Uterus (tissue), 3 donors: ENCODE measurements at regions not wholly inside any gene's neighbourhood (a gene's known extent, or its start where the extent isn't known, plus 50 kb on each side); places are given as distances from the start of the nearest gene placed in this dataset.

Experiments used
- DNase-seq, 2 donors: peaks; one replicate each; pipeline ENCODE4 v3.0.0-alpha.2; 2019 to 2020
- H3K27ac ChIP-seq, 2 donors: fragments of 200-600 bp; sonication (generic); 1 replicate in 1 of 2; 2 replicates in 1 of 2; pipeline ENCODE4 v1.5.1; 2016 to 2018
- H3K27me3 ChIP-seq, 2 donors: fragments of 200-600 bp; sonication (generic); one replicate each; pipeline ENCODE4 v1.5.1; 2018 to 2019; ENCODE audit warnings: control low read depth in 1 of 2
- H3K36me3 ChIP-seq, 2 donors: fragments of 200-600 bp; sonication (generic); one replicate each; pipeline ENCODE4 v1.5.1; 2019; ENCODE audit warnings: control low read depth in 1 of 2
- H3K4me1 ChIP-seq, 2 donors: fragments of 200-600 bp; sonication (generic); one replicate each; pipeline ENCODE4 v1.5.1; 2018 to 2019; ENCODE audit warnings: control low read depth in 1 of 2
- H3K4me3 ChIP-seq, 2 donors: fragments of 200-600 bp; sonication (generic); 1 replicate in 1 of 2; 2 replicates in 1 of 2; pipeline ENCODE4 v1.5.1; 2018 to 2019; ENCODE audit warnings: mild to moderate bottlenecking in 1 of 2
- H3K9me3 ChIP-seq, 2 donors: fragments of 200-600 bp; sonication (generic); one replicate each; pipeline ENCODE4 v1.5.1; 2019; ENCODE audit warnings: control low read depth in 1 of 2
- CTCF ChIP-seq, 4 experiments: fragments of 200-600 bp in 2 of 4; fragments of 450-650 bp in 2 of 4; sonication (generic) in 2 of 4; IDR thresholded peaks; one replicate each; pipeline ENCODE4 v1.5.1; 2016 to 2019; ENCODE audit warnings: antibody characterized with exemption in 4 of 4, mild to moderate bottlenecking in 2 of 4, moderate library complexity in 1 of 4
- POLR2A ChIP-seq, 2 donors: fragments of 450-650 bp; IDR thresholded peaks; one replicate each; pipeline ENCODE4 v1.6.1; 2016; ENCODE audit warnings: antibody characterized with exemption in 2 of 2, mild to moderate bottlenecking in 1 of 2, moderate library complexity in 1 of 2
- intact Hi-C: fragments of 100-400 bp; cut with DNase I; formaldehyde crosslinking; loops from one replicate; pipeline ENCODE4 v1.15.1; 2023; ENCODE audit warnings: low total_unique reads
- donor health status: DM: yes; HTN: yes; CAD: no.

- no peak for TF ChIP-seq POLR2A (IDR thresholded peaks at IDR 0.05)
- no peak for TF ChIP-seq CTCF (IDR thresholded peaks at IDR 0.05)
- no peak overlapping the region for H3K4me3 ChIP-seq
- DNase-seq, result no peak
- no peak overlapping the region for H3K27ac ChIP-seq
- intact Hi-C loops, result no loop called here
- peaks cover 0 to 5% of the 10 kb centered on the region in 2 donors for H3K4me1 ChIP-seq
- H3K9me3 ChIP-seq, result no peaks in the 10 kb centered on the region
- H3K36me3 ChIP-seq, result no peaks in the 10 kb centered on the region
- H3K27me3 ChIP-seq, result no peaks in the 10 kb centered on the region
Observed at GRCh38 chr4:15153662-15154061, 151.4 kb downstream of the CPEB2 start.

GRCh38 chr4:15158406-15159091, 156.3 kb downstream of the CPEB2 start:
- DNase-seq, result no peak
- intact Hi-C loops, result no loop called here
- no peaks in the 10 kb centered on the region for H3K4me1 ChIP-seq
- TF ChIP-seq CTCF (IDR thresholded peaks at IDR 0.05), result no peak
- H3K36me3 ChIP-seq, result no peaks in the 10 kb centered on the region
- no peak overlapping the region for H3K4me3 ChIP-seq
- no peaks in the 10 kb centered on the region for H3K27me3 ChIP-seq
- H3K9me3 ChIP-seq, result no peaks in the 10 kb centered on the region
- H3K27ac ChIP-seq, result no peak overlapping the region

GRCh38 chr4:15159477-15160019, 157.3 kb downstream of the CPEB2 start:
- Histone ChIP-seq H3K36me3 (no peaks in the 10 kb centered on the region), H3K9me3 (no peaks in the 10 kb centered on the region), H3K4me1 (no peaks in the 10 kb centered on the region), H3K4me3 (no peak overlapping the region), H3K27ac (no peak overlapping the region), H3K27me3 (no peaks in the 10 kb centered on the region)
- no peak for DNase-seq
- intact Hi-C loops, result no loop called here
- no peak for TF ChIP-seq CTCF (IDR thresholded peaks at IDR 0.05)
- TF ChIP-seq POLR2A (IDR thresholded peaks at IDR 0.05), result no peak

- no peak overlapping the region for H3K4me3 ChIP-seq
- intact Hi-C loops, result no loop called here
- no peak for DNase-seq
- no peak overlapping the region for H3K27ac ChIP-seq
- H3K4me1 ChIP-seq, result no peaks in the 10 kb centered on the region
- no peaks in the 10 kb centered on the region for H3K36me3 ChIP-seq
- TF ChIP-seq POLR2A (IDR thresholded peaks at IDR 0.05) (no peak), CTCF (IDR thresholded peaks at IDR 0.05) (no peak)
- no peaks in the 10 kb centered on the region for H3K9me3 ChIP-seq
- H3K27me3 ChIP-seq, result no peaks in the 10 kb centered on the region
Observed at GRCh38 chr4:15161439-15161838, 159.2 kb downstream of the CPEB2 start.

GRCh38 chr4:15162046-15162445, 159.8 kb downstream of the CPEB2 start:
- Histone ChIP-seq H3K36me3 (no peaks in the 10 kb centered on the region), H3K27ac (no peak overlapping the region), H3K4me1 (no peaks in the 10 kb centered on the region), H3K9me3 (no peaks in the 10 kb centered on the region), H3K4me3 (no peak overlapping the region), H3K27me3 (no peaks in the 10 kb centered on the region)
- intact Hi-C loops, result no loop called here
- no peak for DNase-seq
- TF ChIP-seq CTCF (IDR thresholded peaks at IDR 0.05) (no peak), POLR2A (IDR thresholded peaks at IDR 0.05) (no peak)
